Vagina (tissue), 2 donors: ENCODE measurements at regions not wholly inside any gene's neighbourhood (a gene's known extent, or its start where the extent isn't known, plus 50 kb on each side); places are given as distances from the start of the nearest gene placed in this dataset.

Experiments used
- DNase-seq, 2 donors: peaks; one replicate each; pipeline ENCODE4 v3.0.0-alpha.2; 2017; ENCODE audit errors: extremely low spot score in 2 of 2
- H3K27ac ChIP-seq: fragments of 200-600 bp; sonication (generic); one replicate; pipeline ENCODE4 v1.5.1; 2019
- H3K27me3 ChIP-seq: fragments of 200-600 bp; sonication (generic); one replicate; pipeline ENCODE4 v1.5.1; 2019
- H3K36me3 ChIP-seq, 2 donors: fragments of 200-600 bp; sonication (generic); one replicate each; pipeline ENCODE4 v1.5.1; 2017 to 2019
- H3K4me1 ChIP-seq: fragments of 200-600 bp; sonication (generic); one replicate; pipeline ENCODE4 v1.5.1; 2019
- H3K4me3 ChIP-seq, 2 donors: fragments of 200-600 bp; sonication (generic); 1 replicate in 1 of 2; 2 replicates in 1 of 2; pipeline ENCODE4 v1.5.1; 2016 to 2019
- H3K9me3 ChIP-seq: fragments of 200-600 bp; sonication (generic); one replicate; pipeline ENCODE4 v1.5.1; 2019
- POLR2A ChIP-seq, 2 donors: fragments of 450-650 bp; IDR thresholded peaks; one replicate each; pipeline ENCODE4 v1.6.1; 2017; ENCODE audit warnings: antibody characterized with exemption in 2 of 2, mild to moderate bottlenecking in 2 of 2, moderate library complexity in 2 of 2
- POLR2AphosphoS5 ChIP-seq, 2 donors: sonication (generic); formaldehyde crosslinking; IDR thresholded peaks; one replicate each; pipeline ENCODE4 v1.9.0; 2017; ENCODE audit warnings: antibody characterized with exemption in 2 of 2, mild to moderate bottlenecking in 2 of 2, low read depth in 1 of 2; ENCODE audit not compliant: insufficient read depth in 1 of 2
- intact Hi-C: fragments of 100-400 bp; cut with DNase I; formaldehyde crosslinking; loops from one replicate; pipeline ENCODE4 v1.15.1; 2023
- TF ChIP-seq, protein P1 (sequence below), 3 experiments: fragments of 450-650 bp in 2 of 3; fragments of 200-600 bp in 1 of 3; sonication (generic) in 1 of 3; IDR thresholded peaks; one replicate each; pipeline ENCODE4 v1.5.1; 2017 to 2019; ENCODE audit warnings: antibody characterized with exemption in 3 of 3, mild to moderate bottlenecking in 2 of 3, moderate library complexity in 2 of 3

DNA sequence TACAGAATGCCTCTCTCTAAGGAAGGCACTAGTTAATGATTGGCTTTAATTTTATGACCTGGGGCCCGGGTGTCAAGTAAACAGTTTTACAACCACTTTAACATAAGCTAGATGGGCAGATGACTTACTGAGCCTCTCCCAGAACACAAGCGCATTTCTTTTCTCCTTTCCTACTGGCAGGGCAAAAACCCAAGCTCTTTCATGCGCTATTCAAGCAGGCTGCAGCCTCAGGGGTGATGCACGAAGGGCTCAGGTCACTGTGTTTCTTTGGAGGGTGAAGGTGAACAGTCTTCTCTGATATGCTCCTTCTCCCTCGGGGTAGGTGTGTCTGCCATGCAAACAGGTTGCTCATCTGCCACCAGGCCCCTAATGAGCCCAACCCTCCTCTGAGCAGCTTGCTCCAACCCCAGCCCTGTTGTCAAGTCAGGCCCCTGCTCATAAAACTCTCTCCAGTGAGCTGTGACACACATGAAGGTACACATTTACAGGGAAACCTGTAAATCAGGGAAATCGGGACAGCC lies 73.5 kb upstream of the CDH4 start:
- Histone ChIP-seq H3K36me3 (no peaks in the 10 kb centered on the region), H3K9me3 (no peaks in the 10 kb centered on the region), H3K4me1 (no peaks in the 10 kb centered on the region), H3K27ac (no peak overlapping the region), H3K4me3 (no peak overlapping the region), H3K27me3 (no peaks in the 10 kb centered on the region)
- TF ChIP-seq POLR2AphosphoS5 (IDR thresholded peaks at IDR 0.05; ENCODE audit: insufficient read depth in 1 of 2, low read depth in 1 of 2) (no peak), POLR2A (IDR thresholded peaks at IDR 0.05) (no peak)
- TF ChIP-seq, protein P1, sequence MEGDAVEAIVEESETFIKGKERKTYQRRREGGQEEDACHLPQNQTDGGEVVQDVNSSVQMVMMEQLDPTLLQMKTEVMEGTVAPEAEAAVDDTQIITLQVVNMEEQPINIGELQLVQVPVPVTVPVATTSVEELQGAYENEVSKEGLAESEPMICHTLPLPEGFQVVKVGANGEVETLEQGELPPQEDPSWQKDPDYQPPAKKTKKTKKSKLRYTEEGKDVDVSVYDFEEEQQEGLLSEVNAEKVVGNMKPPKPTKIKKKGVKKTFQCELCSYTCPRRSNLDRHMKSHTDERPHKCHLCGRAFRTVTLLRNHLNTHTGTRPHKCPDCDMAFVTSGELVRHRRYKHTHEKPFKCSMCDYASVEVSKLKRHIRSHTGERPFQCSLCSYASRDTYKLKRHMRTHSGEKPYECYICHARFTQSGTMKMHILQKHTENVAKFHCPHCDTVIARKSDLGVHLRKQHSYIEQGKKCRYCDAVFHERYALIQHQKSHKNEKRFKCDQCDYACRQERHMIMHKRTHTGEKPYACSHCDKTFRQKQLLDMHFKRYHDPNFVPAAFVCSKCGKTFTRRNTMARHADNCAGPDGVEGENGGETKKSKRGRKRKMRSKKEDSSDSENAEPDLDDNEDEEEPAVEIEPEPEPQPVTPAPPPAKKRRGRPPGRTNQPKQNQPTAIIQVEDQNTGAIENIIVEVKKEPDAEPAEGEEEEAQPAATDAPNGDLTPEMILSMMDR (IDR thresholded peaks at IDR 0.05) = no peak
- no peak for DNase-seq
- intact Hi-C loops = no loop called here

DNA sequence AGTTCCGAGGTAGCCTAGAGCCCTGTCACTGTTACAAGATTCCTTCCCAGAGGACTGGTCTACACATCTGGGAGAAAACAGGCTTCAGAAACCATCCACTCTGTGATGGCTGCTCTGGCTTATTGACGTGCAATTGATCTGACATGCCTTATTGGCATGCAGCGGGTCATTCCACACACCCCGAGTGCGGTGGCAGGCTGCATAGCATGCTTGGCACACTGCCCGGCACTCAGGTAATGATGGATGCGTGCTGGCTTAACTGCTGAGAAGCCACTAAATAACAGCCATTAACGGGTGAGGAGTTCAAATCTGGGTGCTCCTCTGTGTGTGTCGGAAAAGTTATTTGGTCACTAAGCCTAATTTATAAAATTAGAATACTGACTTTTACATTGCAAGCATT lies 67.9 kb upstream of the CDH4 start:
- Histone ChIP-seq H3K4me1 (no peaks in the 10 kb centered on the region), H3K27ac (no peak overlapping the region), H3K4me3 (no peak overlapping the region), H3K36me3 (no peaks in the 10 kb centered on the region), H3K27me3 (no peaks in the 10 kb centered on the region), H3K9me3 (no peaks in the 10 kb centered on the region)
- intact Hi-C loops = no loop called here
- TF ChIP-seq, protein P1 (IDR thresholded peaks at IDR 0.05) = no peak
- no peak for DNase-seq

DNA sequence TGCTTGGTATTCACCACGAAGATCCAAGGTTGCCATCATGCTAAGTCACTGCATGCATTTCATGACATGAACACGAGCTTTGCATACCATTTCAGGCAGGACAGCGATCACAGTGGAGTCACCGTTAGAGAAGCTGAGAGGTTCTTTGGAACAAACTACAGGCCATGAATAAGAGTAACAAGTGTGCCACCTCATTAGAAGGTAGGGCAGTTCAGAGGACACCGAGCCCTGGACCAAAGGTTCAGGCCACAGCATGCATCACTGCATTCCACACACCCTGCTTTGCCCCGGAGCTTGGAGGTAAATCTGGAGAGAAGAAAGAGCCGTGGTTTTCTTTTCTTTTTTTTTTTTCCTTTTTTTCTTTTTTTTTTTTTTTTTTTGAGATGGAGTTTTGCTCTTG lies 66.9 kb upstream of the CDH4 start:
- Histone ChIP-seq H3K27me3 (no peaks in the 10 kb centered on the region), H3K9me3 (no peaks in the 10 kb centered on the region), H3K4me3 (no peak overlapping the region), H3K27ac (no peak overlapping the region), H3K36me3 (no peaks in the 10 kb centered on the region), H3K4me1 (no peaks in the 10 kb centered on the region)
- intact Hi-C loops = no loop called here
- TF ChIP-seq, protein P1 (IDR thresholded peaks at IDR 0.05) = no peak
- TF ChIP-seq POLR2A (IDR thresholded peaks at IDR 0.05) = no peak
- no peak for DNase-seq

DNA sequence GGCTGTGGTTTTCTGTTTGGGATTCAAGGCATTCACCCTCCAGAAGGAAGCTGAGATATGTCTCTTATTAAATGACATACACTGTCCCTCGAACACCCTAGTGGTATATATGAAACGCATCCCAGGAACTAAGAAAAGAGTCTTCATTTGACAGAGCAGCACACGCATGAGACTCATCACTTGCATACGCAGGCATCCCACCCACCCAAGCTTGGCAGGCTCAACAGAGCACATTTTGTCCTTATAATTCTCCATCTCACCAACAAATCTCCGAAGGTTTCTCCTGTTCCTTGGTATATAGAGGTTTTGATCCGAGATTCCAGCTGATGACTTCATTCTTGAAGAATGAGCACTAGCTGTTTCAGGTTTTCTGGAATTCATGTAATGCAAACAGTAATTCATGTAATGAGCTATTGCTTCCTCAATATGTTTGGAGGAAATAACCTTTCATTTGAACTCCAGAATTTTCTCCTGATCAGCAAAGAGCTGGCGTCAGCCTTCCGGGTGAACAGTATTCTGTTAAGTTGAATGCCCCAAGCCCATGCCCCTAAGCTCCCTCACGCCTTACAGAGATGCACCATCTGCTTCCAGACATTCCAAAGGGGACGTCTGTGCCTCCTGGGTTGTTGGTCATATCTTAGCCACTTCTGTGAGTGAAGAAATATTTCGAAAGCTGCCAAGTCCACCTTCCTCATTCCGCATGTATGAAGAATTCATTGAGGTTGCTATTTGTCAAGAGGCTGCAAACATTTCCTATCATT lies 66.0 kb upstream of the CDH4 start:
- no peaks in the 10 kb centered on the region for H3K9me3 ChIP-seq
- TF ChIP-seq, protein P1 (IDR thresholded peaks at IDR 0.05) = no peak
- TF ChIP-seq POLR2AphosphoS5 (IDR thresholded peaks at IDR 0.05; ENCODE audit: insufficient read depth in 1 of 2, low read depth in 1 of 2) = no peak
- no peak for TF ChIP-seq POLR2A (IDR thresholded peaks at IDR 0.05)
- no peaks in the 10 kb centered on the region for H3K4me1 ChIP-seq
- intact Hi-C loops = no loop called here
- H3K4me3 ChIP-seq = no peak overlapping the region
- H3K27ac ChIP-seq = no peak overlapping the region
- no peaks in the 10 kb centered on the region for H3K27me3 ChIP-seq
- no peak for DNase-seq
- H3K36me3 ChIP-seq = no peaks in the 10 kb centered on the region

DNA sequence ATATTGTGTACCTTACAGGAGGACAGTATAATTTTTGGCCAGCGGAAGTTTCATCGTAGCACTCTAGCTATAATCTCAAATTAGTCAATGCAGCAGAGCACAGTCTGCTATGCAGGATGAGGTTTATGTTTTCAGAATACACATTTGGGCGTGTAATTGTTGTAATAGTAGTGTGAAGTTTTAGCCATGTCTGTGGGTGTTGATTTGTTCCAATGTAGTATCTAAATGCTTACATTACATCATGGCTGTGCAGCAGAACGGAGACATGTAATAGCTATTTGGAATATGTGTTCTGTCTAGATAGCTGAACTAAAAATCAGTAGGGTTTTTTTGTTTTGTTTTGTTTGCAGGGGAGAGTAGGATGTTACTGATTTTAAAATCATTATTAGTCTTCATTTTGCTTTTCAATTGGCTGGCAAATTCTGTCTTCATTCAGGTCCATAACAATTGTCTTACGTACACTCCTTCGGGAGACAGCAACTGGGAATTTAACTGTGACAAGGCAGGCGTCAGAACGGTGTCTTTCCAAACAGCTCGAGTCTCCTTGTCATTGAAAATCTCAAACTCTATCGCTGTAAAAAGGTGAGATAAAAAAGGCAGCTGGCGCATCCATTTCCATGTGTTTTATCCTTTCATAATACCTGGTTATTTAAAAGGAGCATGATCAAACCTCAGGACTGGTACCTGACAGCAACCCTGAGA lies 65.1 kb upstream of the CDH4 start:
- no peaks in the 10 kb centered on the region for H3K4me1 ChIP-seq
- DNase-seq = no peak
- intact Hi-C loops = no loop called here
- no peak for TF ChIP-seq POLR2AphosphoS5 (IDR thresholded peaks at IDR 0.05; ENCODE audit: insufficient read depth in 1 of 2, low read depth in 1 of 2)
- TF ChIP-seq POLR2A (IDR thresholded peaks at IDR 0.05) = no peak
- TF ChIP-seq, protein P1 (IDR thresholded peaks at IDR 0.05) = no peak
- no peak overlapping the region for H3K27ac ChIP-seq
- no peak overlapping the region for H3K4me3 ChIP-seq
- H3K9me3 ChIP-seq = no peaks in the 10 kb centered on the region
- no peaks in the 10 kb centered on the region for H3K27me3 ChIP-seq
- no peaks in the 10 kb centered on the region for H3K36me3 ChIP-seq
